GM12873 (cell line): ENCODE measurements at regions not wholly inside any gene's neighbourhood (a gene's known extent, or its start where the extent isn't known, plus 50 kb on each side); places are given as distances from the start of the nearest gene placed in this dataset.

Source experiments
- TF ChIP-seq, protein P1 (sequence below): IDR thresholded peaks from 2 replicates; pipeline ENCODE4 v1.5.1; 2012; ENCODE audit warnings: low read depth, mild to moderate bottlenecking, moderate library complexity, low read length, control low read depth; ENCODE audit not compliant: insufficient read depth; ENCODE audit errors: missing control alignments

DNA sequence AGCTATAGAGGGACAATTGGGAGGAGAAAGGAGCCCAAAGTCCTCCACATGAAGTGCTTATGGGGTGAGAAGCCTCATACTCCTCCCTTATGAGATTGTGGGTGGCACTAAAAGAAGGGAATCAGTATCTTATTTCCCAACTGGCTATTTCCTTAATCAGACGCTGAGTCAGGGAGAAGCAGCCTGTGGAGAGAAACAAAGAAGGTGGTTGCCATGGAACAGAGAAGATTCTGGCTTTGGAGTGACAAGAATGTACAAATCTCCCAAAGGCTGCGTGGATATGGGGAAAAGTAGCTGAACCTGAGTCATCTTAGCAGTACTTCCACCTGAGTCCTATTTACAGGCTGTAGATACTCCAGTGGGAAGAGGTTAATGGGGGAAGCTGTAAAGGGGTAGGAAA, 115.8 kb upstream of the CWC22 start:
- TF ChIP-seq, protein P1, sequence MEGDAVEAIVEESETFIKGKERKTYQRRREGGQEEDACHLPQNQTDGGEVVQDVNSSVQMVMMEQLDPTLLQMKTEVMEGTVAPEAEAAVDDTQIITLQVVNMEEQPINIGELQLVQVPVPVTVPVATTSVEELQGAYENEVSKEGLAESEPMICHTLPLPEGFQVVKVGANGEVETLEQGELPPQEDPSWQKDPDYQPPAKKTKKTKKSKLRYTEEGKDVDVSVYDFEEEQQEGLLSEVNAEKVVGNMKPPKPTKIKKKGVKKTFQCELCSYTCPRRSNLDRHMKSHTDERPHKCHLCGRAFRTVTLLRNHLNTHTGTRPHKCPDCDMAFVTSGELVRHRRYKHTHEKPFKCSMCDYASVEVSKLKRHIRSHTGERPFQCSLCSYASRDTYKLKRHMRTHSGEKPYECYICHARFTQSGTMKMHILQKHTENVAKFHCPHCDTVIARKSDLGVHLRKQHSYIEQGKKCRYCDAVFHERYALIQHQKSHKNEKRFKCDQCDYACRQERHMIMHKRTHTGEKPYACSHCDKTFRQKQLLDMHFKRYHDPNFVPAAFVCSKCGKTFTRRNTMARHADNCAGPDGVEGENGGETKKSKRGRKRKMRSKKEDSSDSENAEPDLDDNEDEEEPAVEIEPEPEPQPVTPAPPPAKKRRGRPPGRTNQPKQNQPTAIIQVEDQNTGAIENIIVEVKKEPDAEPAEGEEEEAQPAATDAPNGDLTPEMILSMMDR = no peak

DNA sequence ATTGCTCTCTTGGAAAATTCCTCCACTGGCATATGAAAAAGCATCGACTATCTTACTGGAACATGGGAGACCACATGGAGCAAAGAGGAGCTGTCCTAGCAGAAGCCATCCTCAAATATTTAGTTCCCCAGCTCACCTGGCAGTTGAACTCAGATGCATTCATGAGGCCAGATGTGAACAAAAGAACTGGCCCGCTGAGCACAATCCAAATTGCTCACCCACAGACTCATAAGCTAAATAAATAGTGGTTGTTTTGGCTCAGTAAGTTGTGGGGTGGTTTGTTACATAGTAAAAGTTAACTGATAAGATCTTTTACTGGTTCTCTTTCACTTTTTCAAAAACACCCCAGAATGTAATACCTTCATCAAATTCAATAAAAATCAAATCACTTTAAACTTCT, 108.6 kb upstream of the CWC22 start:
- TF ChIP-seq, protein P1 = no peak

DNA sequence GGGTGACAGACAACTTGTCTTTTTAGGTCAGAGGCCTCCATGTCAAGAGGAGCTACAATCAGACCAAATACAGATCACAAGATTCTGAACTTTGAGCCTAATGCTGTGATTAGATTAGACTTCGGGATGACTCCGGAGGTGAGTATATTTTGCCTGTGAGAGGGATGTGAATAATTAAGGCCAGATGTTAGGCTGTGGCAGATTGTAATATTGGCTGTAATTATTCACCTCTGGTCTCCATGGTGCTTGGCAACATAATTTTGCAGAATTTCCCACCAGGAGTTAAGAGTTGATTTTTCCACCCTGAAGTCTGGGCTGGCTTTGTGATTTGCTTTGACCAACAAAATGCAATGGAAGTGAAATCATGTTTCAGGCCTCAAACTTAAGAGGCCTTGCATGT, 108.2 kb upstream of the CWC22 start:
- TF ChIP-seq, protein P1 = no peak

DNA sequence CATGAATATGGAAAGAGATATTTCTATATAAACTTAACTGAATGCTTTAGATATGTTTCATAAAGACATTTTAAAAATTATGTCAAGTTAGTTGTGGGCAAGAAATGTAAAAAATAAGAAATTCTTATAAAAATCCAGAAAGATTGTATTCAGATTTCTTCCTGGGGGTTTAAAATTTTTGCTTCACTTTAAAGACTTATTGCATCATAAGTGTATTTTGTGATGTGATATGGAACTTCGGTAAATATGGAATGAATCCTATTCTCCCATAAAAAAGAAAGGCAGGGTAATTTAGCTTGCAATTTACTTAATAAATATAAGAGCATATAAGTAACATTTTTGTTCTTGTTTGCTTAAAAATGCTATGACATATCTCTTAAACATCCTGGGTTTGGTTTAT, 104.8 kb upstream of the CWC22 start:
- TF ChIP-seq, protein P1 = no peak

DNA sequence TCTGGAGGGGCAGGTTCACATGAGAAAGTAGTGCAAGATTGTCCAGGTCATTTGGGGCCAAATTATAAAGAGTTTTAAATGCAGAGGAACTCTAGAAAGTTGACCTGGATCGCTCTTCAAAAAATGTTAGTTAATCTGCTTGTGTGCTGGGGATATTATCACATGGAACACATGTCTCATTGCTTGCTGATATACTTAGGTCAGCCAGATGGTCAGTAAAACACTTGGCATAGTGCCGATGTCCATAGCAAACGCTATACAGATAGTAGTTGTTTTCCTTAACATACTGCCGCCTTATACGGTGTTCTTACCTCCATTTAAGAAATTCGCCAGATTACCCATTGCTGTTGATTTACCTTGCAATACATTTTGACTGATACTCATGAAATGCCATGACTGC, 103.4 kb upstream of the CWC22 start:
- TF ChIP-seq, protein P1 = no peak

DNA sequence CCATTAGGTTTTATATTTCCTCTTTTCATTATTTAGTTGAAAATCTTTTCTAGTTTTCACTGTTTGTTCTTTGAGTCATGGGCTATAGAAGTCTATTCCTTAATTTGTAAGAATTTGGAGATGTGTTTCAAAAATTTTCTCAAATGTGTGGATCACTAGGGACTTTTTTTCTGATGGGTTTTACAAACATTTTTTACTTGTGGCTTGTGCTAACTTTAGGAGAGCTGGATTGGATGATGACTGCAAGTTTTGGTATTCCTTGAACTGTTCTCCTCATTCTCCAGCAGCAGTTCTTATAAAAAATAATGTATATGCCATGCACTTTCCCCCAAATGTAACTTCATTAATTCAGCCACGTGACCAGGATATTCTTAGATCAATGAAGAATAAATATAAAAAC, 94.7 kb upstream of the CWC22 start:
- TF ChIP-seq, protein P1 = no peak

DNA sequence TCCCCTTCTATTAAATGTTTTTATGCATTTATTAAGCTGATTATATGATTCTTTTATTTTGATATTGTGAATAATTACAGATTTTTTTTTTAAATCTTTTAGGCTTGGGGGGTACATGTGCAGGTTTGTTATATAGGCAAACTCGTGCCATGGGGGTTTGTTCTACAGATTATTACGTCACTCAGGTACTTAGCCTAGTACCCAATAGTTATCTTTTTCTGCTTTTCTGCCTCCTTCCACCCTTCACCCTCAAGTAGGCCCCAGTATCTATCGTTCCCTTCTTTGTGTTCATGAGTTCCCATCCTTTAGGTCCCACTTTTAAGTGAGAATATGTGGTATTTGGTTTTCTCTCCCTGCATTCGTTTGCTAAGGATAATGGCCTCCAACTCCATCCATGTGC, 92.2 kb upstream of the CWC22 start:
- TF ChIP-seq, protein P1 = no peak

DNA sequence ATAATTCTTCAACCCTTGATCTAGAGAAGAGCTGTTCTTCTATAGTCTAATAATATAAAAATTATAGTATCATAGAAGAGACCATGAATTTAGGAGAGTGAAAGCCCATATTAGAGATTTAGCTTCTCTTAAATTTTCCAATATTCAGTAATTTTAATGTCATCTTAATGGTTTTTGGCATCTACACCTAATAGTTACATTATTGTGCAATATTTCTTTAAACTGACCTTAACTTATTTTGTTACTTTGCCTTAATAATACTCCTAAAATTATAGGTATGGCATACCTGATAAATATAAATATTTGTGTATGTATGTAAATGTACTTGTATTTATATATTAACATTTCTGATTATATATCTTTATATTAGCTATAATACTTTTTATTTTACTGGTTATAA, 78.0 kb upstream of the CWC22 start:
- TF ChIP-seq, protein P1 = no peak
